Ascending aorta (tissue), 2 donors: ENCODE measurements at regions not wholly inside any gene's neighbourhood (a gene's known extent, or its start where the extent isn't known, plus 50 kb on each side); places are given as distances from the start of the nearest gene placed in this dataset.

Experiments used
- DNase-seq, 2 donors: peaks; one replicate each; pipeline ENCODE4 v3.0.0-alpha.2; 2019; ENCODE audit warnings: low spot score in 2 of 2
- H3K27ac ChIP-seq, 2 donors: fragments of 200-600 bp; sonication (generic); one replicate each; pipeline ENCODE4 v1.5.1; 2016 to 2017; ENCODE audit warnings: mild to moderate bottlenecking in 1 of 2
- H3K27me3 ChIP-seq: fragments of 200-600 bp; sonication (generic); one replicate; pipeline ENCODE4 v1.5.1; 2017
- H3K36me3 ChIP-seq, 2 donors: fragments of 200-600 bp; sonication (generic); one replicate each; pipeline ENCODE4 v1.5.1; 2016
- H3K4me1 ChIP-seq, 2 donors: fragments of 200-600 bp; sonication (generic); one replicate each; pipeline ENCODE4 v1.5.1; 2016 to 2017; ENCODE audit warnings: mild to moderate bottlenecking in 1 of 2
- H3K4me3 ChIP-seq, 2 donors: fragments of 200-600 bp; sonication (generic); one replicate each; pipeline ENCODE4 v1.5.1; 2016 to 2017; ENCODE audit warnings: mild to moderate bottlenecking in 1 of 2
- H3K9me3 ChIP-seq, 2 donors: fragments of 200-600 bp; sonication (generic); one replicate each; pipeline ENCODE4 v1.5.1; 2016
- CTCF ChIP-seq, 3 experiments: fragments of 200-600 bp in 2 of 3; fragments of 450-650 bp in 1 of 3; sonication (generic) in 2 of 3; IDR thresholded peaks; one replicate each; pipeline ENCODE4 v1.5.1; 2016 to 2019; ENCODE audit warnings: antibody characterized with exemption in 3 of 3, mild to moderate bottlenecking in 1 of 3, moderate library complexity in 1 of 3
- intact Hi-C: fragments of 100-400 bp; cut with DNase I; formaldehyde crosslinking; loops from one replicate; pipeline ENCODE4 v1.15.1; 2023

- Histone ChIP-seq H3K27me3 (no peaks in the 10 kb centered on the region), H3K4me3 (no peak overlapping the region), H3K36me3 (no peaks in the 10 kb centered on the region), H3K9me3 (no peaks in the 10 kb centered on the region), H3K4me1 (no peaks in the 10 kb centered on the region), H3K27ac (no peak overlapping the region)
- no peak for DNase-seq
- intact Hi-C loops, result no loop called here
- TF ChIP-seq CTCF (IDR thresholded peaks at IDR 0.05), result no peak
These were observed 51.0 kb downstream of the POU3F3 start for GRCh38 chr2:104904889-104905288.

- H3K9me3 ChIP-seq, result no peaks in the 10 kb centered on the region
- H3K4me3 ChIP-seq, result no peak overlapping the region
- no peaks in the 10 kb centered on the region for H3K36me3 ChIP-seq
- intact Hi-C loops, result no loop called here
- no peak for DNase-seq
- no peak overlapping the region for H3K27ac ChIP-seq
- TF ChIP-seq CTCF (IDR thresholded peaks at IDR 0.05), result no peak
- H3K4me1 ChIP-seq, result no peaks in the 10 kb centered on the region
- H3K27me3 ChIP-seq, result no peaks in the 10 kb centered on the region
These were observed 55.4 kb downstream of the POU3F3 start for GRCh38 chr2:104909317-104909716.

- no peak overlapping the region for H3K27ac ChIP-seq
These were observed 60.6 kb downstream of the POU3F3 start for GRCh38 chr2:104914509-104914908.

GRCh38 chr2:104915107-104915793, 61.3 kb downstream of the POU3F3 start:
- Histone ChIP-seq H3K4me1 (no peaks in the 10 kb centered on the region), H3K9me3 (no peaks in the 10 kb centered on the region), H3K4me3 (no peak overlapping the region), H3K27ac (no peak overlapping the region), H3K27me3 (no peaks in the 10 kb centered on the region), H3K36me3 (no peaks in the 10 kb centered on the region)
- DNase-seq, result no peak
- no peak for TF ChIP-seq CTCF (IDR thresholded peaks at IDR 0.05)
- intact Hi-C loops, result no loop called here

More at GRCh38 chr2:104914509-104914908, 60.6 kb downstream of the POU3F3 start:
- Histone ChIP-seq H3K9me3 (no peaks in the 10 kb centered on the region), H3K36me3 (no peaks in the 10 kb centered on the region), H3K27me3 (no peaks in the 10 kb centered on the region), H3K4me3 (no peak overlapping the region), H3K4me1 (no peaks in the 10 kb centered on the region)
- no peak for DNase-seq
- TF ChIP-seq CTCF (IDR thresholded peaks at IDR 0.05), result no peak
- intact Hi-C loops, result no loop called here

GRCh38 chr2:104919127-104919526, 65.2 kb downstream of the POU3F3 start:
- Histone ChIP-seq H3K9me3 (no peaks in the 10 kb centered on the region), H3K36me3 (no peaks in the 10 kb centered on the region), H3K4me3 (no peak overlapping the region), H3K4me1 (no peaks in the 10 kb centered on the region), H3K27ac (no peak overlapping the region), H3K27me3 (no peaks in the 10 kb centered on the region)
- intact Hi-C loops, result no loop called here
- DNase-seq, result no peak
- TF ChIP-seq CTCF (IDR thresholded peaks at IDR 0.05), result no peak

GRCh38 chr2:104923665-104924064, 69.8 kb downstream of the POU3F3 start:
- Histone ChIP-seq H3K4me3 (no peak overlapping the region), H3K9me3 (no peaks in the 10 kb centered on the region), H3K27me3 (no peaks in the 10 kb centered on the region), H3K4me1 (no peaks in the 10 kb centered on the region), H3K36me3 (no peaks in the 10 kb centered on the region), H3K27ac (no peak overlapping the region)
- no peak for TF ChIP-seq CTCF (IDR thresholded peaks at IDR 0.05)
- intact Hi-C loops, result no loop called here
- DNase-seq, result no peak
